ENCODE measurements at regions not wholly inside any gene's neighbourhood (a gene's known extent, or its start where the extent isn't known, plus 50 kb on each side); places are given as distances from the start of the nearest gene placed in this dataset.

- no peak overlapping the region for H3K27ac ChIP-seq (ENCODE audit: low read depth, low read length)
- no peak overlapping the region for H2BK12ac ChIP-seq (ENCODE audit: low read depth, low read length)
- H3K9ac ChIP-seq (replicated peaks in 1 of 4; ENCODE audit: extremely low read depth in 1 of 4, low read depth in 3 of 4, low read length in 3 of 4): no peak overlapping the region
- H3K36me3 ChIP-seq (ENCODE audit: control insufficient read depth in 2 of 4, insufficient read depth in 4 of 4, low read length in 3 of 4): no peaks in the 10 kb centered on the region
- no peak overlapping the region for H3K14ac ChIP-seq (ENCODE audit: insufficient read length)
- no peak overlapping the region for H2BK15ac ChIP-seq (ENCODE audit: low read length)
- H4K8ac ChIP-seq (ENCODE audit: extremely low read depth, insufficient read depth, low read length): no peak overlapping the region
- no peak overlapping the region for H4K5ac ChIP-seq (ENCODE audit: insufficient read length, low read depth, low read length)
- H3K79me1 ChIP-seq (ENCODE audit: low read depth, low read length): no peaks in the 10 kb centered on the region
- no peaks in the 10 kb centered on the region for H3K4me1 ChIP-seq (replicated peaks in 1 of 4; ENCODE audit: control insufficient read depth in 3 of 4, insufficient read depth in 4 of 4, low read length in 3 of 4)
- POLR2A ChIA-PET (ENCODE audit: partially characterized antibody): no interaction called here
- H3K9me3 ChIP-seq (ENCODE audit: insufficient read depth in 2 of 2, low read depth in 1 of 2, low read length in 1 of 2): peaks cover 0 to 2% of the 10 kb centered on the region in 2 experiments; a peak in 1 of 4 replicates
- H3K56ac ChIP-seq (replicated peaks; ENCODE audit: insufficient read length, low read depth, low read length): no peak overlapping the region
- H3K23me2 ChIP-seq (ENCODE audit: low read depth, low read length): no peaks in the 10 kb centered on the region
- no peaks in the 10 kb centered on the region for H3K27me3 ChIP-seq (replicated peaks in 1 of 4; ENCODE audit: control insufficient read depth in 3 of 4, extremely low read depth in 1 of 4, insufficient read depth in 3 of 4, low read length in 3 of 4)
- no peak overlapping the region for H2AFZ ChIP-seq (ENCODE audit: low read length)
- no peak overlapping the region for H3K23ac ChIP-seq (ENCODE audit: insufficient read length)
- no peak overlapping the region for H3K4me2 ChIP-seq (ENCODE audit: insufficient read depth in 1 of 2, low read depth in 2 of 2, low read length in 2 of 2)
- no peak for DNase-seq (ENCODE audit: low read depth in 1 of 2, low spot score in 2 of 2)
- FAIRE-seq: no peak
- H4K91ac ChIP-seq (replicated peaks; ENCODE audit: insufficient read length, low read length): no peak overlapping the region
- no peak overlapping the region for H2BK20ac ChIP-seq (ENCODE audit: low read length)
- no peaks in the 10 kb centered on the region for H4K20me1 ChIP-seq (replicated peaks in 1 of 2; ENCODE audit: control insufficient read depth in 1 of 2, insufficient read depth in 2 of 2, low read length in 2 of 2)
- H2BK5ac ChIP-seq (ENCODE audit: low read depth, low read length): no peak overlapping the region
- no peak overlapping the region for H2AK5ac ChIP-seq (ENCODE audit: low read depth, low read length)
- CTCF ChIA-PET (ENCODE audit: partially characterized antibody): interaction anchor here (0.7 to 1.0 kb wide), 2 partner anchors 36 to 178 kb away, joined by 3 to 5 read pairs; no protein-coding TSS in a partner anchor
- no peak overlapping the region for H2BK120ac ChIP-seq (replicated peaks; ENCODE audit: low read depth, low read length)
- H3K79me2 ChIP-seq (ENCODE audit: control insufficient read depth in 1 of 2, insufficient read depth in 2 of 2, low read length in 2 of 2): no peaks in the 10 kb centered on the region
- H3K4me3 ChIP-seq (ENCODE audit: extremely low read depth in 1 of 4, insufficient read depth in 2 of 4, low read depth in 3 of 4, low read length in 4 of 4): no peak overlapping the region
- WGBS, 2 experiments (ENCODE audit: extremely low coverage in 1 of 2, insufficient coverage in 1 of 2, insufficient read length in 1 of 2, insufficient replicate concordance in 2 of 2, low coverage in 1 of 2, low lambda C conversion rate in 2 of 2, missing lambda C conversion rate in 1 of 2): 95% methylated on average over 1 of the region's 1 CpG; no CpG with 5 or more reads in 1 of the 2 experiments
- H3K18ac ChIP-seq (ENCODE audit: extremely low read depth, low read length): no peak overlapping the region
- no peak overlapping the region for H3K4ac ChIP-seq (replicated peaks; ENCODE audit: insufficient read length, low read depth, low read length)
- TF ChIP-seq FOSL1 (IDR thresholded peaks at IDR 0.05; ENCODE audit: insufficient read depth, low read depth, low read length) (no peak), TAF7 (optimal IDR thresholded peaks at IDR 0.05; ENCODE audit: borderline replicate concordance, low read depth, low read length) (no peak), GTF2F1 (IDR thresholded peaks at IDR 0.05; ENCODE audit: borderline replicate concordance, low read depth, low read length) (no peak), TBP (IDR thresholded peaks at IDR 0.05; ENCODE audit: low read depth, low read length) (no peak), CEBPB (IDR thresholded peaks at IDR 0.05; ENCODE audit: low read depth, low read length) (no peak), CHD2 (IDR thresholded peaks at IDR 0.05; ENCODE audit: low read length) (no peak), ATF3 (IDR thresholded peaks at IDR 0.05; ENCODE audit: insufficient read depth, low read depth, low read length) (no peak), ZNF274 (IDR thresholded peaks at IDR 0.05; ENCODE audit: borderline replicate concordance, extremely low read depth, low read length) (no peak), EGR1 (IDR thresholded peaks at IDR 0.05; ENCODE audit: borderline replicate concordance, low read depth, low read length) (no peak), TAF1 (IDR thresholded peaks at IDR 0.05; ENCODE audit: low read depth, low read length) (no peak), SIRT6 (IDR thresholded peaks at IDR 0.05; ENCODE audit: low read length) (no peak), EP300 (IDR thresholded peaks at IDR 0.05; ENCODE audit: borderline replicate concordance in 1 of 2, low read depth in 2 of 2, low read length in 2 of 2) (no peak), MAFK (IDR thresholded peaks at IDR 0.05; ENCODE audit: low read depth, low read length) (no peak), BCL11A (IDR thresholded peaks at IDR 0.05; ENCODE audit: low read depth in 2 of 2, low read length in 2 of 2) (no peak), HDAC2 (IDR thresholded peaks at IDR 0.05; ENCODE audit: borderline replicate concordance in 1 of 2, low read depth in 2 of 2, low read length in 2 of 2) (no peak)
These were observed 97.0 kb downstream of the DISP1 start for GRCh38 chr1:222911866-222912265.
